H9 (cell line): ENCODE measurements at regions not wholly inside any gene's neighbourhood (a gene's known extent, or its start where the extent isn't known, plus 50 kb on each side); places are given as distances from the start of the nearest gene placed in this dataset.

Experiments
- DNase-seq: peaks from one replicate; pipeline ENCODE4 v3.0.0-alpha.2; 2017
- H2AFZ ChIP-seq: one replicate; pipeline ENCODE4 v1.6.1; 2013; ENCODE audit warnings: mild to moderate bottlenecking, low read length, control low read depth, moderate library complexity
- H2AK5ac ChIP-seq: 2 replicates; pipeline ENCODE4 v1.6.1; 2013; ENCODE audit warnings: low read length, control low read depth, mixed read lengths; ENCODE audit not compliant: insufficient read length
- H2BK120ac ChIP-seq: one replicate; pipeline ENCODE4 v1.6.1; 2013; ENCODE audit warnings: low read depth, mild to moderate bottlenecking, low read length, control low read depth, inconsistent platforms; ENCODE audit not compliant: poor library complexity, severe bottlenecking
- H2BK12ac ChIP-seq: 2 replicates; pipeline ENCODE4 v1.6.1; 2013; ENCODE audit warnings: low read length, control low read depth, mixed read lengths, low read depth; ENCODE audit not compliant: insufficient read length
- H2BK15ac ChIP-seq: 2 replicates; pipeline ENCODE4 v1.6.1; 2013; ENCODE audit warnings: low read depth, low read length, control low read depth
- H2BK20ac ChIP-seq: one replicate; pipeline ENCODE4 v1.6.1; 2013; ENCODE audit warnings: low read depth, mild to moderate bottlenecking, low read length, control low read depth, inconsistent platforms; ENCODE audit not compliant: poor library complexity, severe bottlenecking
- H2BK5ac ChIP-seq: 2 replicates; pipeline ENCODE4 v1.6.1; 2013; ENCODE audit warnings: low read length, control low read depth, mixed read lengths; ENCODE audit not compliant: insufficient read length
- H3K14ac ChIP-seq: 2 replicates; pipeline ENCODE4 v1.6.1; 2013; ENCODE audit warnings: low read length, control low read depth; ENCODE audit not compliant: insufficient read depth
- H3K18ac ChIP-seq: 2 replicates; pipeline ENCODE4 v1.6.1; 2013; ENCODE audit warnings: low read depth, mild to moderate bottlenecking, mixed read lengths, low read length, control low read depth; ENCODE audit not compliant: insufficient read length
- H3K23ac ChIP-seq: 2 replicates; pipeline ENCODE4 v1.6.1; 2013; ENCODE audit warnings: low read length, control low read depth, mixed read lengths, low read depth; ENCODE audit not compliant: insufficient read length
- H3K23me2 ChIP-seq: 2 replicates; pipeline ENCODE4 v1.6.1; 2013; ENCODE audit warnings: low read depth, mild to moderate bottlenecking, mixed read lengths, low read length, control low read depth; ENCODE audit not compliant: insufficient read length, poor library complexity, severe bottlenecking
- H3K27ac ChIP-seq: 2 replicates; pipeline ENCODE4 v1.5.1; 2013; ENCODE audit warnings: low read length, control low read depth, mixed read lengths, low read depth; ENCODE audit not compliant: insufficient read length
- H3K27me3 ChIP-seq: 2 replicates; pipeline ENCODE4 v1.6.1; 2013; ENCODE audit warnings: low read length, control low read depth, inconsistent platforms; ENCODE audit not compliant: insufficient read depth
- H3K4ac ChIP-seq: 2 replicates; pipeline ENCODE4 v1.6.1; 2013; ENCODE audit warnings: low read depth, mild to moderate bottlenecking, control low read depth, inconsistent platforms, low read length, moderate library complexity
- H3K4me1 ChIP-seq: 2 replicates; pipeline ENCODE4 v1.6.1; 2013; ENCODE audit warnings: low read length, control low read depth, inconsistent platforms; ENCODE audit not compliant: insufficient read depth
- H3K4me2 ChIP-seq: 2 replicates; pipeline ENCODE4 v1.6.1; 2013; ENCODE audit warnings: low read length, control low read depth, mixed read lengths; ENCODE audit not compliant: insufficient read length, insufficient read depth
- H3K56ac ChIP-seq: 2 replicates; pipeline ENCODE4 v1.6.1; 2013; ENCODE audit warnings: low read depth, mild to moderate bottlenecking, mixed read lengths, low read length, control low read depth; ENCODE audit not compliant: insufficient read length
- H3K79me1 ChIP-seq: 2 replicates; pipeline ENCODE4 v1.6.1; 2013; ENCODE audit warnings: low read depth, mild to moderate bottlenecking, moderate library complexity, low read length, control low read depth, inconsistent platforms; ENCODE audit not compliant: insufficient read depth, poor library complexity, severe bottlenecking
- H3K79me2 ChIP-seq: 2 replicates; pipeline ENCODE4 v1.6.1; 2013; ENCODE audit warnings: low read length, control low read depth, inconsistent platforms; ENCODE audit not compliant: insufficient read depth
- H3K9ac ChIP-seq: 2 replicates; pipeline ENCODE4 v1.6.1; 2013; ENCODE audit warnings: low read length, control low read depth, mixed read lengths; ENCODE audit not compliant: insufficient read length; ENCODE audit errors: extremely low read depth
- H3K9me3 ChIP-seq: one replicate; pipeline ENCODE4 v1.6.1; 2013; ENCODE audit warnings: low read depth, low read length, inconsistent platforms; ENCODE audit not compliant: control insufficient read depth
- H3T11ph ChIP-seq: one replicate; pipeline ENCODE4 v1.6.1; 2013; ENCODE audit warnings: mild to moderate bottlenecking, low read length, control low read depth, inconsistent platforms
- H4K20me1 ChIP-seq: one replicate; pipeline ENCODE4 v1.6.1; 2013; ENCODE audit not compliant: control insufficient read depth, insufficient read length, insufficient read depth
- H4K5ac ChIP-seq: 2 replicates; pipeline ENCODE4 v1.6.1; 2013; ENCODE audit warnings: low read depth, mild to moderate bottlenecking, mixed read lengths, low read length, control low read depth; ENCODE audit not compliant: insufficient read length
- H4K8ac ChIP-seq: replicated peaks from 2 replicates; pipeline ENCODE4 v1.6.1; 2013; ENCODE audit warnings: low read length, control low read depth, mixed read lengths, low read depth; ENCODE audit not compliant: insufficient read length
- H4K91ac ChIP-seq: 2 replicates; pipeline ENCODE4 v1.6.1; 2013; ENCODE audit warnings: low read depth, mild to moderate bottlenecking, moderate library complexity, mixed read lengths, low read length, control low read depth; ENCODE audit not compliant: insufficient read length
- H3K27ac Mint-ChIP-seq, 3 experiments: 2 replicates in 2 of 3; 3 replicates in 1 of 3; pipeline ENCODE4 v1.8.0; 2020 to 2021; ENCODE audit warnings: mixed read lengths in 3 of 3, mild to moderate bottlenecking in 1 of 3, moderate library complexity in 1 of 3
- H3K27me3 Mint-ChIP-seq: 2 replicates; pipeline ENCODE4 v1.8.0; 2021; ENCODE audit warnings: low read depth, mild to moderate bottlenecking, moderate library complexity, mixed read lengths
- H3K36me3 Mint-ChIP-seq, 3 experiments: 2 replicates in 2 of 3; 3 replicates in 1 of 3; pipeline ENCODE4 v1.8.0; 2020 to 2021; ENCODE audit warnings: low read depth in 3 of 3, mixed read lengths in 3 of 3; ENCODE audit not compliant: insufficient read depth in 1 of 3
- H3K4me1 Mint-ChIP-seq, 2 experiments: 2 replicates each; pipeline ENCODE4 v1.8.0; 2020; ENCODE audit warnings: mixed read lengths in 2 of 2
- H3K4me3 Mint-ChIP-seq, 2 experiments: 2 replicates in 1 of 2; 3 replicates in 1 of 2; pipeline ENCODE4 v1.8.0; 2020 to 2021; ENCODE audit warnings: mild to moderate bottlenecking in 2 of 2, mixed read lengths in 2 of 2, moderate library complexity in 1 of 2
- H3K9me3 Mint-ChIP-seq, 2 experiments: 2 replicates in 1 of 2; 3 replicates in 1 of 2; pipeline ENCODE4 v1.8.0; 2020; ENCODE audit warnings: mild to moderate bottlenecking in 2 of 2, mixed read lengths in 2 of 2, moderate library complexity in 1 of 2
- WGBS: extraction: QIAGEN DNeasy Blood & Tissue Kit; methylation state at CpG from one replicate; pipeline ENCODE4 v1.1.7; 2013; ENCODE audit warnings: missing lambda C conversion rate, low lambda C conversion rate, mixed read lengths; ENCODE audit not compliant: insufficient read length; ENCODE audit errors: extremely low coverage; 5-methylcytosine and 5-hydroxymethylcytosine counted together
- TF ChIP-seq, protein P1 (sequence below): fragments of 200-600 bp; sonication (generic); conservative IDR thresholded peaks from 3 replicates; pipeline ENCODE4 v1.8.0; 2021; ENCODE audit warnings: antibody characterized with exemption, mild to moderate bottlenecking

DNA sequence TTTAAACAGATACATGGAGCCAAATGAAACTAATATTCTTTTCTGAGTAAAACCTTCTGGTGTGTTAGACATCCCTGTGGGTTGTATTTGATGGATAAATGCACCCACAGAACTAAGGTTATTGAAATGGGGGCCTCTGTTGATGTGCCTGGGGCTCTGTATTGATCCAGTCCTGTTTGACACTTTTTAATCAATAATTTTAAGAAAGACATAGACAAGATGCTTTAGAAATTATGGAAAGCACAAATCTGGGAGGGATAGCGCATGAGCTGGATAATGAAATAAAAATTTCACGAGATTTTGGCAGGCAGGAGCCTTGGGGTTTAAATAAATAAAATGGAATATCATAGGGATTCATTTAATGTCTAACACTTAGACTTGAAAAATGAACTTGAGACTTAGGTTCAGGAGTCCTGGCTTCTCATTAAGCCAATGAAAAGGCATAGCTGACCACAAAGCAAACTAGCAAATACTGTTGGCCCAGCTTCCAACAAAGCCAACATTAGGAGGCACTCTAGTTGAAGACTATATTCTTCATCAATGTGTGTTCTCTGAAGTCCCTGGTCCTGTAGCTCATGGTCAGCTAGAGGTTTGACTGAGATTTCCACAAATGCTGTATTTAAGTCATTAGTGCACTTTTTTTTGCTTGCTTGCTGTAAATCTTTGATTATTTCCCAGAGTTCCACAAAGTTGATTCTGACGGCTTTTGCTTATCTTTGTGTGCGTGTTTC lies 64.2 kb upstream of the SH3RF3 start:
- Histone ChIP-seq H4K91ac (no peak overlapping the region), H3K4ac (no peak overlapping the region)
- TF ChIP-seq, protein P1, sequence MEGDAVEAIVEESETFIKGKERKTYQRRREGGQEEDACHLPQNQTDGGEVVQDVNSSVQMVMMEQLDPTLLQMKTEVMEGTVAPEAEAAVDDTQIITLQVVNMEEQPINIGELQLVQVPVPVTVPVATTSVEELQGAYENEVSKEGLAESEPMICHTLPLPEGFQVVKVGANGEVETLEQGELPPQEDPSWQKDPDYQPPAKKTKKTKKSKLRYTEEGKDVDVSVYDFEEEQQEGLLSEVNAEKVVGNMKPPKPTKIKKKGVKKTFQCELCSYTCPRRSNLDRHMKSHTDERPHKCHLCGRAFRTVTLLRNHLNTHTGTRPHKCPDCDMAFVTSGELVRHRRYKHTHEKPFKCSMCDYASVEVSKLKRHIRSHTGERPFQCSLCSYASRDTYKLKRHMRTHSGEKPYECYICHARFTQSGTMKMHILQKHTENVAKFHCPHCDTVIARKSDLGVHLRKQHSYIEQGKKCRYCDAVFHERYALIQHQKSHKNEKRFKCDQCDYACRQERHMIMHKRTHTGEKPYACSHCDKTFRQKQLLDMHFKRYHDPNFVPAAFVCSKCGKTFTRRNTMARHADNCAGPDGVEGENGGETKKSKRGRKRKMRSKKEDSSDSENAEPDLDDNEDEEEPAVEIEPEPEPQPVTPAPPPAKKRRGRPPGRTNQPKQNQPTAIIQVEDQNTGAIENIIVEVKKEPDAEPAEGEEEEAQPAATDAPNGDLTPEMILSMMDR: no peak

More for the DNA sequence above, 64.2 kb upstream of the SH3RF3 start:
- Histone ChIP-seq H2AFZ (no peak overlapping the region), H3K23me2 (no peaks in the 10 kb centered on the region), H3K18ac (no peak overlapping the region), H3K56ac (no peak overlapping the region), H3K79me2 (no peaks in the 10 kb centered on the region), H3K27ac (no peak overlapping the region), H3K14ac (no peak overlapping the region), H2AK5ac (no peak overlapping the region), H4K8ac (no peak overlapping the region), H3K23ac (no peak overlapping the region), H2BK120ac (no peak overlapping the region), H3K9me3 (no peaks in the 10 kb centered on the region), H3K4me1 (no peaks in the 10 kb centered on the region; the same call in 1 of the 2 replicates), H3K27me3 (no peaks in the 10 kb centered on the region), H3K4me2 (no peak overlapping the region), H3T11ph (no peak overlapping the region), H2BK12ac (no peak overlapping the region), H4K20me1 (no peaks in the 10 kb centered on the region), H2BK15ac (no peak overlapping the region), H2BK20ac (no peak overlapping the region), H3K9ac (no peak overlapping the region), H4K5ac (no peak overlapping the region), H3K79me1 (no peaks in the 10 kb centered on the region), H2BK5ac (no peak overlapping the region)
- H3K27me3 Mint-ChIP-seq: peaks cover 15% of the 10 kb centered on the region
- no peak overlapping the region for H3K27ac Mint-ChIP-seq
- peaks cover 24 to 32% of the 10 kb centered on the region in 2 experiments for H3K4me1 Mint-ChIP-seq
- WGBS: no CpG with 5 or more reads among the region's 4 CpGs
- H3K36me3 Mint-ChIP-seq: no peaks in the 10 kb centered on the region
- no peaks in the 10 kb centered on the region; a peak in 1 of 5 replicates for H3K9me3 Mint-ChIP-seq
- H3K4me3 Mint-ChIP-seq: no peak overlapping the region
- no peak for DNase-seq
